GM23248 (cell line): ENCODE measurements at regions not wholly inside any gene's neighbourhood (a gene's known extent, or its start where the extent isn't known, plus 50 kb on each side); places are given as distances from the start of the nearest gene placed in this dataset.

Source experiments
- EZH2 ChIP-seq: fragments of 200-600 bp; sonication (generic); IDR thresholded peaks from 2 replicates; pipeline ENCODE4 v1.6.1; 2018; ENCODE audit warnings: antibody characterized with exemption, mild to moderate bottlenecking; ENCODE audit not compliant: insufficient read depth, poor library complexity, severe bottlenecking
- EZH2phosphoT487 ChIP-seq: fragments of 200-600 bp; sonication (generic); IDR thresholded peaks from 2 replicates; pipeline ENCODE4 v1.6.1; 2018; ENCODE audit warnings: antibody characterized with exemption, moderate library complexity, mild to moderate bottlenecking, low read depth; ENCODE audit not compliant: insufficient read depth

DNA sequence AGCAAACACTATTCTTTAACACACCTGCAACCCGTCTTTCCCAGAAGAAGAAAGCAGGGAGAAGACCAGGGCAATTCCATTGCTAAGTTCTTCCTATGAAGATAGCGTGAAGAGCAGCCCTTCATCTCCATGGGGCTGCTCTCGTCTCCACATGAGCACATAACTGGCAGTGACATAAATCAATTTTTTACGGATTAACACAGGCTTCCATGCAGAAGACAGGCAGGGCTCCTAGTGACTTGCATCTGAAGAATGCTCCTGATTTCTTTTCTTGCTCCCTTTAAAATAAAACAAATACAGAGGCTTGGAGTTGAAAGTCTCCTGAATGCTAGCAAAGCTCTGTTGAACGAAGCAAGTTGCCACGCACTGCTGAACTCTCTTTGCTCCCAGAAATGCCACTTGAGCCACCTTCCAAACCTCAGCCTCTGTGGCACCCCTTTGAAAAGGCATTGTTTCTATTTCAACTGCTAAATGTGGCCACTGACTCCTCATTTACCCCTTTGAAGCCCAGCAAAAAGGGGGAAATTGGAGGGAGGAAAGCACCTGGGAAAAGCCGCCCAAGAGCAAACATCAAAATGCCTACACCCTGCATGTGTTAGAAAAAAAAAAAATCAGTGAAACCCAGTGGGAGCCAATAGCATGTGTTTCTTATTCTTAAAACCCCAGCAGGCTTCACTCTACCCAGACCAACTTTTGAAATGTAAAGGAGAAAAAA, 383.7 kb downstream of the IDS start:
- no peak for TF ChIP-seq EZH2phosphoT487
- no peak for TF ChIP-seq EZH2
